ENCODE measurements at regions not wholly inside any gene's neighbourhood (a gene's known extent, or its start where the extent isn't known, plus 50 kb on each side); places are given as distances from the start of the nearest gene placed in this dataset.
"Not testable (repeated sequence)": the region's sequence is repeated elsewhere in the genome, so short reads cannot be mapped to it uniquely, and the experiment has no call there.

GRCh38 chr9:42386477-42386876 is 203.0 kb downstream of the SPATA31A6 start:
- TF ChIP-seq, protein P1, sequence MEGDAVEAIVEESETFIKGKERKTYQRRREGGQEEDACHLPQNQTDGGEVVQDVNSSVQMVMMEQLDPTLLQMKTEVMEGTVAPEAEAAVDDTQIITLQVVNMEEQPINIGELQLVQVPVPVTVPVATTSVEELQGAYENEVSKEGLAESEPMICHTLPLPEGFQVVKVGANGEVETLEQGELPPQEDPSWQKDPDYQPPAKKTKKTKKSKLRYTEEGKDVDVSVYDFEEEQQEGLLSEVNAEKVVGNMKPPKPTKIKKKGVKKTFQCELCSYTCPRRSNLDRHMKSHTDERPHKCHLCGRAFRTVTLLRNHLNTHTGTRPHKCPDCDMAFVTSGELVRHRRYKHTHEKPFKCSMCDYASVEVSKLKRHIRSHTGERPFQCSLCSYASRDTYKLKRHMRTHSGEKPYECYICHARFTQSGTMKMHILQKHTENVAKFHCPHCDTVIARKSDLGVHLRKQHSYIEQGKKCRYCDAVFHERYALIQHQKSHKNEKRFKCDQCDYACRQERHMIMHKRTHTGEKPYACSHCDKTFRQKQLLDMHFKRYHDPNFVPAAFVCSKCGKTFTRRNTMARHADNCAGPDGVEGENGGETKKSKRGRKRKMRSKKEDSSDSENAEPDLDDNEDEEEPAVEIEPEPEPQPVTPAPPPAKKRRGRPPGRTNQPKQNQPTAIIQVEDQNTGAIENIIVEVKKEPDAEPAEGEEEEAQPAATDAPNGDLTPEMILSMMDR (IDR thresholded peaks at IDR 0.05), result no peak
- no peak for TF ChIP-seq POLR2A (IDR thresholded peaks at IDR 0.05)

DNA sequence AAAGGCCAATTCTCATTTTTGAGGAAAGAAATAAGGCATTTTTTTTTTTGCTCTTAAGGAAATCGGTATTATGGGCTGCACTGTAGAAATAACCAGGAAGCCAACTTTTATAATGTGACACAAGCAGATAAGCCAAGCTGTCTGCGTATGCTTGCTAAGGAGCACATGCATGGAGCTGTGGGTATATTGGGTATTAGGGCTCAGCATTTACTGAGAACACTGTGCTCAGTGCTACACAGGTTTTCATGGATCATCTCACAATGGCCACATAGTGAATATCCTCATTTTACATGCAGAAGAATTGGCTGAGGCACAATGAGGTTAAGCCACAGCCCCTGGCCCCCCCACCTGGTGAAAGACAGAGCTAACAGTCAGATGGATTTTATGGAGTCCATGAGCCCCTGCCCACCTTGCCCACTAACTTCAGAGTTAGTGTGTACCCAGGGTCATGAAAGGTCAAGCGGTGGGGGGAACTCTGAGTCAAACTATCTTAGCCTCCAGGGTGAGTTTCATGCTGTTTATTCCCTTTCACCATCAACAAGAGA is 204.8 kb downstream of the SPATA31A6 start:
- intact Hi-C loops (cut with DNase I), result no loop called here
- Histone ChIP-seq H3K27me3 (no peaks in the 10 kb centered on the region), H3K4me1 (peaks cover 0 to 5% (median 0%) of the 10 kb centered on the region in 3 donors), H3K4me3 (no peak overlapping the region), H3K36me3 (no peaks in the 10 kb centered on the region), H3K9me3 (no peaks in the 10 kb centered on the region), H3K27ac (no peak overlapping the region)
- DNase-seq, result no peak
- TF ChIP-seq, protein P1 (IDR thresholded peaks at IDR 0.05), result no peak
- TF ChIP-seq POLR2A (IDR thresholded peaks at IDR 0.05), result no peak
- 82 to 90% methylated on average over 3 of the region's 3 CpGs for WGBS, 2 donors

More at GRCh38 chr9:42386477-42386876, 203.0 kb downstream of the SPATA31A6 start:
- H3K4me1 ChIP-seq, result peaks cover 0 to 5% (median 0%) of the 10 kb centered on the region in 3 donors
- no peak for DNase-seq
- H3K4me3 ChIP-seq, result no peak overlapping the region
- intact Hi-C loops (cut with DNase I), result no loop called here
- no peaks in the 10 kb centered on the region for H3K9me3 ChIP-seq
- 48 to 65% methylated on average over 2 of the region's 2 CpGs for WGBS, 2 donors
- H3K36me3 ChIP-seq, result no peaks in the 10 kb centered on the region
- no peaks in the 10 kb centered on the region for H3K27me3 ChIP-seq
- H3K27ac ChIP-seq, result no peak overlapping the region

DNA sequence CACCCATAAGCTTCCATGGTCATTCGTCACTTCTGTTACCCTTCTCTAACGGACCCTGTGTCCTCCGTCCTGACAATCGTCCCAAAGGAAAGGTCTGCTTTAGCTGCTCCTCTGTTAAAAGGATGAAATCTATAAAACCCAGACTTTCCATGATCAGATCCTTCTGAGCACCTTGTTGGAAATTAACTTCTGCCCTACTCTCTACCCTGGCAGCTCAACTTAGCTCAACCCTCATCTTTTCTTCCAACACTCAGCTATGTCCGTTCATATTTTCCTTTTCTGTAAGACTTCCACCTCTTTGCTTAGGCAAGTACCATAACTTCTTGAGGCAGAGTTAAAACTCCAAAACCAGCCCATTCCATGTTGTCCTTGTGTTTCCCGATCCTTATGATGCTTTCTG is 205.4 kb downstream of the SPATA31A6 start:
- TF ChIP-seq, protein P1 (IDR thresholded peaks at IDR 0.05), result no peak
- no peak for TF ChIP-seq POLR2A (IDR thresholded peaks at IDR 0.05)
- intact Hi-C loops (cut with DNase I), result no loop called here
- WGBS, 2 donors, result 72 to 77% methylated on average over 6 of the region's 6 CpGs
- Histone ChIP-seq H3K36me3 (no peaks in the 10 kb centered on the region), H3K9me3 (no peaks in the 10 kb centered on the region), H3K4me1 (peaks cover 0 to 5% (median 0%) of the 10 kb centered on the region in 3 donors), H3K27ac (no peak overlapping the region), H3K4me3 (no peak overlapping the region), H3K27me3 (no peaks in the 10 kb centered on the region)
- no peak for DNase-seq

GRCh38 chr9:42392773-42393455 is 209.5 kb downstream of the SPATA31A6 start:
- intact Hi-C loops (cut with DNase I); H3K27ac ChIP-seq; H3K36me3 ChIP-seq; H3K4me1 ChIP-seq; H3K4me3 ChIP-seq; H3K27me3 ChIP-seq; H3K9me3 ChIP-seq; DNase-seq: not testable (repeated sequence)
- 74 to 77% methylated on average over 3 to 4 of the region's 5 CpGs for WGBS, 2 donors

DNA sequence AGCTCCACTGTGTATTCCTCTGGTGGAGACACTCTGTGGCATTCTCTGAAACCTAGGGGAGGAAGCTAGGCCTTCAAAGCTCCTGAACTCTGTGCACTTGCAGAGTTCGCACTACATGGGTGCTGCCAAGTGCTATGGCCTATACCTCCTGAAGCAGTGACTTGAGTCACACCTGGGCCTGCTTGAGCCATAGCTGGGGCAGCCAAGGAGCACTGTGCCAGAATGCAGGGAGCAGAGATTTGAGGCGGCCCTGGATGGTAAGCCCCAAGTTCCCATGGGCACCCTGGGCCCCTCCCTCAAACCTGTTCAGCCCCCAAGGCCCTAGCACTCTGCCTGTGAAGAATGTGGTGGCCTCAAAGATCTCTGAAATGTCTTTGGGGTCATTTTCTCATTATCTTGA is 212.9 kb downstream of the SPATA31A6 start:
- 79 to 83% methylated on average over 1 to 2 of the region's 2 CpGs for WGBS, 2 donors

GRCh38 chr9:42397336-42397735 is 213.9 kb downstream of the SPATA31A6 start:
- H3K4me3 ChIP-seq; H3K27ac ChIP-seq; intact Hi-C loops (cut with DNase I); DNase-seq; H3K36me3 ChIP-seq; H3K9me3 ChIP-seq; H3K27me3 ChIP-seq; H3K4me1 ChIP-seq: not testable (repeated sequence)
- 64 to 82% methylated on average over 5 to 7 of the region's 7 CpGs for WGBS, 2 donors

More for the DNA sequence above, 212.9 kb downstream of the SPATA31A6 start:
- Histone ChIP-seq H3K4me1 (no peaks in the 10 kb centered on the region), H3K36me3 (no peaks in the 10 kb centered on the region), H3K27me3 (no peaks in the 10 kb centered on the region), H3K9me3 (no peaks in the 10 kb centered on the region), H3K27ac (no peak overlapping the region), H3K4me3 (no peak overlapping the region)
- no peak for DNase-seq
- TF ChIP-seq, protein P1 (IDR thresholded peaks at IDR 0.05), result no peak
- no peak for TF ChIP-seq POLR2A (IDR thresholded peaks at IDR 0.05)
- intact Hi-C loops (cut with DNase I), result no loop called here

GRCh38 chr9:42402919-42403318 is 219.5 kb downstream of the SPATA31A6 start:
- DNase-seq; H3K4me1 ChIP-seq; H3K27me3 ChIP-seq; H3K9me3 ChIP-seq; H3K36me3 ChIP-seq; H3K27ac ChIP-seq; intact Hi-C loops (cut with DNase I); H3K4me3 ChIP-seq: not testable (repeated sequence)
- 58 to 77% methylated on average over 2 of the region's 2 CpGs for WGBS, 2 donors

DNA sequence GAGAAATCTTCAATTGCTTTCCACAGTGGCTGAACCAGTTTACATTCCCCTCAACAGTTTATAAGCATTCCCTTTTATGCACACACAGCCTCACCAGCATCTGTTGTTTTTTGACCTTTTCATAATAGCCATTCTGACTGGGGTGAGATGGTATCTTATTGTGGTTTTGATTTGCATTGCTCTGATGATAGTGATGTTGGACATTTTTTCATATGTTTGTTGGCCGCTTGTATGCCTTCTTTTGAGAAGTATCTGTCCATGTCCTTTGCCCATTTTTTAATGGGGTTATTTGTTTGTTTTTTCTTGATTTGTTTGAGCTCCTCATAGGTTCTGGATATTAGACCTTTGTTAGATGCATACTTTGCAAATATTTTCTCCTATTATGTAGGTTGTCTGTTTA is 226.1 kb downstream of the SPATA31A6 start:
- H3K9me3 ChIP-seq; H3K4me3 ChIP-seq; DNase-seq; H3K27me3 ChIP-seq; H3K4me1 ChIP-seq; intact Hi-C loops (cut with DNase I); H3K27ac ChIP-seq; H3K36me3 ChIP-seq: not testable (repeated sequence)
- no CpG with 5 or more reads among the region's 1 CpG for WGBS, 2 donors

GRCh38 chr9:42412354-42412753 is 228.9 kb downstream of the SPATA31A6 start:
- intact Hi-C loops (cut with DNase I); H3K4me1 ChIP-seq; DNase-seq; H3K27me3 ChIP-seq; H3K4me3 ChIP-seq; H3K9me3 ChIP-seq; H3K27ac ChIP-seq; H3K36me3 ChIP-seq: not testable (repeated sequence)
- WGBS, 2 donors, result 100% methylated on average over 1 of the region's 1 CpG

Data from esophagus squamous epithelium (tissue), 5 donors.